RWPE2 (cell line): ENCODE measurements at regions not wholly inside any gene's neighbourhood (a gene's known extent, or its start where the extent isn't known, plus 50 kb on each side); places are given as distances from the start of the nearest gene placed in this dataset.
A peak's percentile ranks its signal among the peaks of the same experiment; 100 is the strongest.

Source experiments
- ATAC-seq: fragments of 200-7000 bp; cut with Tn5 transposase; 3 replicates; pipeline ENCODE4 v1.9.1; 2021; ENCODE audit warnings: low read depth
- DNase-seq: peaks from one replicate; pipeline ENCODE4 v3.0.0-alpha.2; 2020; ENCODE audit warnings: low spot score
- H3K27ac ChIP-seq: fragments of 450-650 bp; 2 replicates; pipeline ENCODE4 v1.5.1; 2017; ENCODE audit warnings: mild to moderate bottlenecking; ENCODE audit not compliant: poor library complexity, severe bottlenecking
- H3K27me3 ChIP-seq: fragments of 250-450 bp; sonication (Bioruptor Pico); 2 replicates; pipeline ENCODE4 v1.5.1; 2021; ENCODE audit warnings: mild to moderate bottlenecking, moderate library complexity; ENCODE audit not compliant: insufficient read depth, poor library complexity, severe bottlenecking
- H3K36me3 ChIP-seq: fragments of 250-450 bp; sonication (Bioruptor Pico); 2 replicates; pipeline ENCODE4 v1.5.1; 2020; ENCODE audit warnings: low read depth, mild to moderate bottlenecking, moderate library complexity
- H3K4me1 ChIP-seq: fragments of 250-450 bp; sonication (Bioruptor Pico); 2 replicates; pipeline ENCODE4 v1.5.1; 2021; ENCODE audit warnings: mild to moderate bottlenecking, moderate library complexity; ENCODE audit not compliant: insufficient read depth, poor library complexity, severe bottlenecking
- H3K4me3 ChIP-seq: fragments of 250-450 bp; sonication (Bioruptor Pico); 2 replicates; pipeline ENCODE4 v1.5.1; 2021; ENCODE audit warnings: mild to moderate bottlenecking, moderate library complexity; ENCODE audit not compliant: severe bottlenecking
- H3K9me3 ChIP-seq: fragments of 250-450 bp; sonication (Bioruptor Pico); 2 replicates; pipeline ENCODE4 v1.5.1; 2021; ENCODE audit warnings: mild to moderate bottlenecking, moderate library complexity; ENCODE audit not compliant: severe bottlenecking
- CTCF ChIP-seq: fragments of 450-650 bp; IDR thresholded peaks from one replicate; pipeline ENCODE4 v1.5.1; 2017; ENCODE audit warnings: mild to moderate bottlenecking, moderate library complexity; ENCODE audit not compliant: poor library complexity, severe bottlenecking

GRCh38 chr6:6397842-6398241 lies 77.4 kb upstream of the F13A1 start:
- no peak overlapping the region for H3K27ac ChIP-seq
- no peaks in the 10 kb centered on the region for H3K4me1 ChIP-seq
- ATAC-seq (peak; percentile 75), DNase-seq (no peak)
- TF ChIP-seq CTCF = no peak
- H3K9me3 ChIP-seq = no peaks in the 10 kb centered on the region
- H3K27me3 ChIP-seq = no peaks in the 10 kb centered on the region
- H3K4me3 ChIP-seq = no peak overlapping the region
- no peaks in the 10 kb centered on the region for H3K36me3 ChIP-seq

GRCh38 chr6:6399568-6399967 lies 79.1 kb upstream of the F13A1 start:
- no peak for TF ChIP-seq CTCF
- DNase-seq = no peak
- ATAC-seq = no peak
- H3K27me3 ChIP-seq = no peaks in the 10 kb centered on the region
- H3K4me3 ChIP-seq = no peak overlapping the region
- no peaks in the 10 kb centered on the region for H3K9me3 ChIP-seq
- no peaks in the 10 kb centered on the region for H3K4me1 ChIP-seq
- no peaks in the 10 kb centered on the region for H3K36me3 ChIP-seq
- no peak overlapping the region for H3K27ac ChIP-seq

- Histone ChIP-seq H3K4me1 (no peaks in the 10 kb centered on the region), H3K4me3 (no peak overlapping the region), H3K9me3 (no peaks in the 10 kb centered on the region), H3K36me3 (no peaks in the 10 kb centered on the region), H3K27ac (no peak overlapping the region), H3K27me3 (no peaks in the 10 kb centered on the region)
- DNase-seq (no peak), ATAC-seq (no peak)
- TF ChIP-seq CTCF = no peak
Measured at GRCh38 chr6:6401401-6401800, 80.9 kb upstream of the F13A1 start.

GRCh38 chr6:6402006-6402405 lies 81.5 kb upstream of the F13A1 start:
- TF ChIP-seq CTCF = no peak
- ATAC-seq = no peak
- H3K36me3 ChIP-seq = no peaks in the 10 kb centered on the region
- H3K4me1 ChIP-seq = no peaks in the 10 kb centered on the region
- no peak for DNase-seq
- H3K27me3 ChIP-seq = no peaks in the 10 kb centered on the region
- no peaks in the 10 kb centered on the region for H3K9me3 ChIP-seq
- no peak overlapping the region for H3K4me3 ChIP-seq
- H3K27ac ChIP-seq = no peak overlapping the region

- no peaks in the 10 kb centered on the region for H3K27me3 ChIP-seq
- no peak overlapping the region for H3K27ac ChIP-seq
Measured at GRCh38 chr6:6402591-6402990, 82.1 kb upstream of the F13A1 start.

More at GRCh38 chr6:6402591-6402990, 82.1 kb upstream of the F13A1 start:
- Histone ChIP-seq H3K4me3 (no peak overlapping the region), H3K4me1 (no peaks in the 10 kb centered on the region), H3K36me3 (no peaks in the 10 kb centered on the region), H3K9me3 (no peaks in the 10 kb centered on the region)
- DNase-seq = no peak
- ATAC-seq = no peak
- no peak for TF ChIP-seq CTCF
